ENCODE measurements at regions not wholly inside any gene's neighbourhood (a gene's known extent, or its start where the extent isn't known, plus 50 kb on each side); places are given as distances from the start of the nearest gene placed in this dataset.
"Not testable (repeated sequence)": the region's sequence is repeated elsewhere in the genome, so short reads cannot be mapped to it uniquely, and the experiment has no call there.

- DNase-seq: no peak
Measured at GRCh38 chr1:188096521-188096920, 1267.8 kb downstream of the PLA2G4A start.

DNA sequence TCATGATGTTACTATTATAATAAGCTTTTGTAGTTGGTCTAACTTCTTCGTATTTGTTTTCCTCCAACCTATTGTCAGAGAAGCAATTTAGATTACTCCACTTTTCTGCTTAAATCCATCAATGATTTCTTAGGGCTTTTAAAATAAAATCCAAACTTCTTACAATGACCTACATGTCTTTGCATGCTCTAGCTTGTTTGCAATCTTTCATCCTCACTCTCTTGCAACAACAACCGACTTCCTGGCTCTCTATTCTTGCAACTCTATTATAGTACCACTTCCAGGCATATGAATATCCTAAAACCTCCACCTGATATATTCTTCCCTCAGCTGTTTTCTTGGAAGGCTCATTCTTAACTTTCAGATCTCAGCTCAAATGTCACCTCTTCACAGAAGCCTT, 1288.7 kb downstream of the PLA2G4A start:
- no peak for DNase-seq

DNA sequence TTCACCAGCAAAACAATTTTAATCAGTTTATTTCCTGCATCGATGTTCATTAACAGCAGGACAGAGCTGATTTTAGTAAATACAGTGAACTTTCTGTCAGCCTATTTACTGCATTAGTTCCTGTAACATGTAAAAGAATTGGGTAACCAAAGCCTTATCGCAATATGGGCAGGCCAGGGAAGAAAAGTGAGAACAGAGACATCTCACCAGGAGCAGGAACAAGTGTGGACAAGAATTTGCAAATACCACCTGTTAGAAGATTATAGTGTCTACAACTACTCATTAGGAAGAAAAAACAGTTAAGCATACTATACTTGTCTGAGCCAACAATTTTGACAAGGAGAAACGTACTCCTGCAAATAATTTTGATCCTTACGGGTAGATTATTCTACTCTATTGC, 1293.9 kb downstream of the PLA2G4A start:
- no peak for DNase-seq

- no peak for DNase-seq
Measured at GRCh38 chr1:188127507-188127906, 1298.8 kb downstream of the PLA2G4A start.

GRCh38 chr1:188128761-188129160, 1300.0 kb downstream of the PLA2G4A start:
- DNase-seq: no peak

- DNase-seq: no peak
Measured at GRCh38 chr1:188129856-188130838, 1301.4 kb downstream of the PLA2G4A start.

GRCh38 chr1:188137221-188137620, 1308.5 kb downstream of the PLA2G4A start:
- no peak for DNase-seq

- DNase-seq: no peak
Measured at GRCh38 chr1:188140958-188141357, 1312.2 kb downstream of the PLA2G4A start.

DNA sequence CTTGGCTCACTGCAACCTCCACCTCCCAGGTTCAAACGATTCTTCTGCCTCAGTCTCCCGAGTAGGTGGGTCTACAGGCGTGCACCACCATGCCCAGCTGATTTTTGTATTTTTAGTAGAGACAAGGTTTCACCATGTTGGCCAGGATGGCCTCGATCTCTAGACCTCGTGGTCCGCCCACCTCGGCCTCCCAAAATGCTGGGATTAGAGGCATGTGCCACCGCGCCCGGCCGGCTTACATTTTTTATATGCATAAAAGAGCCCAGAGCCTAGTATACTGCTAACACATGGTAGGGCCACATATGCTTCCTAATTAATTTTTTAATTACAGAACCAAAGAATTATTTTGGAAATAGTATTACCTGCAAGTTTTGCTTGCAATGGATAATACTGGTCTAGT, 1325.4 kb downstream of the PLA2G4A start:
- no peak for DNase-seq

DNA sequence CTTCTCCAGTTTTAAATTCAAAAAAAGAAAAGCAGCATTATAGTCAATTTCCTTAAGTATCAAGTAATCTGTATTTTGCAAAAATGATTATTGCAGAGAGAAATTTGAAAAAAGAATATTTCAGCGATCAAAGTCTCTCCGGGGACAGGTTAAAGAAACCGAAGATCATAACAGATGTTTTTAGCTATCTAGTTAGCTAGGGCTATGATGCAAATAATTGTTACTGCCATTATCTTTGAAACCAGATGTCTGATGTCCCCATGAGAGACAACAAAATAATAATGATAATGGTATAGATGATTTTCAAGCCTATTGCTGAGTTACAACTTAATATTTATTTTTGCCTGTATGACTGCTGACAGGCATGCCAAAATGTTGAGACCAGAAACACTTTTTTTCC, 1326.0 kb downstream of the PLA2G4A start:
- no peak for DNase-seq

DNA sequence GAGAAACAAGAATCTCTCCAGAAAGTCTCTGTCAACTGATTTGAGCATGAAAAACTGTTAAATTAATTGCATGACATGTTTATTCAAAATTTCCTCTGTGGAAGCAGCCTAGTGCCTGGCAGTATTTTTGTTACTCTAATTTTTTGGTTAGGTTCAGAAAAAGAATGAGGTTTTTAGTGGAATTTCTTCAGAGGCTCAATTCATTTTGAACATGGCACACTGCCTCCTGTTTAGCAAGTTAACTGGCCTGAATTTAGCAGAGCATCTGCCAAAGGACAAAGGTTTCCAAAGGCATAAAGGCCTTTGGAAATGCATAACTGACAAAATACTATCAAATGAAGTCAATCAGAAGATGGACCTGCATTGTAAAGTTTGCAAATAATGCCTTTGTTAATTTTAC, 1326.5 kb downstream of the PLA2G4A start:
- DNase-seq: no peak

GRCh38 chr1:188164459-188164858, 1335.7 kb downstream of the PLA2G4A start:
- no peak for DNase-seq

GRCh38 chr1:188166654-188167053, 1337.9 kb downstream of the PLA2G4A start:
- DNase-seq: no peak

GRCh38 chr1:188169971-188170370, 1341.2 kb downstream of the PLA2G4A start:
- DNase-seq: no peak

GRCh38 chr1:188170411-188170810, 1341.7 kb downstream of the PLA2G4A start:
- DNase-seq: no peak

DNA sequence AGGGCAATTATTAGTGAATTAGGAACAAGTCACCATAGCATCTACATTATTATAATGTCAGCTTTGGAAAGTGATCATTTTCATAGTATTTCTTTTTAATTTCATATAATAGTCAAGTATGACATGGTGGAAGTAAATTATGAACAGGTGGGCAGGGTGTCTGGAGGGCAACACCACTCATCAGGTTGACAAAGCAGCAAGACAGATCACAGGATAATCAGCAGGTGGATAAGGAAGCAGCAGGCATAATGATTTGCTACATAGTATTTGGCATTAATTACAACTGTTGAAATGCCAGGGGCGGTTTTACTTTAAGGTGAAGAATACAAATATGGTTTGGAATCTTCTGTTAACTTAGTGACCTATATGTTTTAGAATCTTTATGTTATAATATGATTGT, 1342.2 kb downstream of the PLA2G4A start:
- no peak for DNase-seq

- DNase-seq: not testable (repeated sequence)
Measured at GRCh38 chr1:188182063-188182462, 1353.3 kb downstream of the PLA2G4A start.

DNA sequence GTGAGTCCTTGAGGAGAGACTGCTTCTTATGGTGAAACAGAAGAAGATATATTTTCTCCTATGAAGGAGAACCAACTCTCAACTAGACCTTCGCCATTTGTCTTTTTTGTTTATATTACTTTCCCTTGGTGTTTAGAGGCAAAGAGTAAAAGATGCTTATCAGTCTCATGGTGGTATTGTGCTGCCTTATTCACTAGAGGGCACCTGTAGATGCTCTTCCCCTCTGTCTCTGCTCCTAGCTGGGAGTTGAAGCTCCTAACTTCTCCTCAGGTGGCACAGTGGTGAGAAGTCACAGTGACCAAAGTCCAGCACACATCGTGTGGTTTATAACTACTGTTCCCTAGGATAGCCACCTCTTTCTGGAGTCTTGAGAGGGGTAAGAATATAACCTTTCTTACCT, 1359.6 kb downstream of the PLA2G4A start:
- DNase-seq: no peak

GRCh38 chr1:188194916-188195315, 1366.2 kb downstream of the PLA2G4A start:
- no peak for DNase-seq

- DNase-seq: no peak
Measured at GRCh38 chr1:188218289-188218688, 1389.5 kb downstream of the PLA2G4A start.

DNA sequence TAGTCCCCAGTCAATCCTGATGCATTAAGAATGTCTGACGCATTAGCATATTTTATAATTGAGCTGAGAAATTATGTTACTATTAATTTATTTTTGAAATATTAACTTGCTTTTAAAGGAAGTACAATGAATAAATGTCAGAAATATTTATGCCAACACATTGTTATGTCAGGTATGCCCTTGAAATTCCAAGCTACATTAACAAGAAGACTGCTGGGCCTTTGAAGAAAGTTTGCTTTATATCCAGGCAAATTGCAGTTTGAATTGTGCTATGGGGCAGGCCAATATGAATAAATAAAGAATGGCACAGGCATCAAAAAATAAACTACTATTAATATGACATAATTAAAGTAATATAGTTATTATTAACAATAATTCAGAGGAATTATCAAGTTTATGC, 1391.3 kb downstream of the PLA2G4A start:
- no peak for DNase-seq

- no peak for DNase-seq
Measured at GRCh38 chr1:188224263-188224662, 1395.5 kb downstream of the PLA2G4A start.

DNA sequence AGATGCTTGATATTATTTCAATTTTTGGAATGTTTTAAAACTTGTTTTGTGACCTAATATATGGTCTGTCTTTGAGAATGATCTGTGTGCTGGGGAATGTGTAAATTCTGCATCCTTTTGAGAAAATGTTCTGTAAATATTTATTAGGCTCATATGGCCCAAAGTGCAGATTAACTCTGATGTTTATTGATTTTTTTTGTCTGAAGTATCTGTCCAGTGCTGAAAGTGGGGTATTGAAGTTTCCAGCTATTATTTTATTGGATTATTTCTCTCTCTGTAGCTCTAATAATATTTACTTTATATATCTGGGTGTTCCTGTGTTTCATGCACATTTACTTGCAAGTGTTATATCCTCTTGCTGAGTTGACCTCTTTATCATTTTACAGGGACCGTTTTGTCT, 1397.2 kb downstream of the PLA2G4A start:
- DNase-seq: no peak

- DNase-seq: no peak
Measured at GRCh38 chr1:188228623-188229022, 1399.9 kb downstream of the PLA2G4A start.
